Activated CD4-positive, alpha-beta memory T cell treated with anti-CD3 and anti-CD28 coated beads for 36 hours (primary cell): ENCODE measurements at regions not wholly inside any gene's neighbourhood (a gene's known extent, or its start where the extent isn't known, plus 50 kb on each side); places are given as distances from the start of the nearest gene placed in this dataset.

Source experiments
- CTCF ChIA-PET: fragments of 350-600 bp; sonication (Branson Sonifier 250); formaldehyde crosslinking; loops from one replicate; lab custom pipeline; 2021; ENCODE audit warnings: antibody characterized with exemption, inconsistent platforms; lab: Charles Lee
- POLR2A ChIA-PET: fragments of 350-600 bp; sonication (Branson Sonifier 250); formaldehyde crosslinking; loops from one replicate; lab custom pipeline; 2021; ENCODE audit warnings: antibody characterized with exemption; lab: Charles Lee
- DNase-seq: peaks from one replicate; pipeline ENCODE4 v3.0.0-alpha.2; 2020
- H3K27ac Mint-ChIP-seq: one replicate; pipeline ENCODE4 v1.8.0; 2021; ENCODE audit warnings: mixed read lengths
- H3K27me3 Mint-ChIP-seq: one replicate; pipeline ENCODE4 v1.8.0; 2021; ENCODE audit warnings: mixed read lengths
- H3K36me3 Mint-ChIP-seq: one replicate; pipeline ENCODE4 v1.8.0; 2021; ENCODE audit warnings: mixed read lengths
- H3K4me1 Mint-ChIP-seq: one replicate; pipeline ENCODE4 v1.8.0; 2021; ENCODE audit warnings: low read depth, mixed read lengths
- H3K4me3 Mint-ChIP-seq: one replicate; pipeline ENCODE4 v1.8.0; 2021; ENCODE audit warnings: mild to moderate bottlenecking, mixed read lengths
- H3K9me3 Mint-ChIP-seq: one replicate; pipeline ENCODE4 v1.8.0; 2021; ENCODE audit warnings: mixed read lengths
- intact Hi-C: fragments of 100-400 bp; cut with micrococcal nuclease; formaldehyde crosslinking; loops from one replicate; pipeline ENCODE4 v1.15.1; 2023

DNA sequence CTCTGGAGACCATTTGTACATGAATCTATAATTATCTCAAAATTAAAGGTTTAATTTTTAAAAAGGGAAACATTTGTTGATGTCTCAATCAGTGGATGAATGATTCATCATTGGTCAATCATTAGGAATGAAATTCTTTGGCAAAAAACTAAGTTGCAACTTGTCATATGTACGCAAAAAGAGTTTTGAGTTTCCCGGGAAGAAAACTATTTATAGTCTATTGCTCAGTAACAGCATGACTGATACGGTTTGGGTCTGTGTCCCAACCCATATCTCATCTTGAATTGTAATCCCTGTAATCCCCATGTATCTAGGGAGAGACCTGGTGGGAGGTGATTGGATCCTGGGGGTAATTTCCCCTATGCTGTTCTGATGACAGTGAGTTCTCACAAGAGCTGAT lies 765.8 kb upstream of the ROBO1 start:
- no peaks in the 10 kb centered on the region for H3K27me3 Mint-ChIP-seq
- peaks cover 27% of the 10 kb centered on the region for H3K9me3 Mint-ChIP-seq
- no peak overlapping the region for H3K27ac Mint-ChIP-seq
- no peaks in the 10 kb centered on the region for H3K4me1 Mint-ChIP-seq
- no peaks in the 10 kb centered on the region for H3K36me3 Mint-ChIP-seq
- no peak overlapping the region for H3K4me3 Mint-ChIP-seq
- ChIA-PET CTCF (no interaction called here), POLR2A (no interaction called here)
- intact Hi-C loops = no loop called here
- no peak for DNase-seq

DNA sequence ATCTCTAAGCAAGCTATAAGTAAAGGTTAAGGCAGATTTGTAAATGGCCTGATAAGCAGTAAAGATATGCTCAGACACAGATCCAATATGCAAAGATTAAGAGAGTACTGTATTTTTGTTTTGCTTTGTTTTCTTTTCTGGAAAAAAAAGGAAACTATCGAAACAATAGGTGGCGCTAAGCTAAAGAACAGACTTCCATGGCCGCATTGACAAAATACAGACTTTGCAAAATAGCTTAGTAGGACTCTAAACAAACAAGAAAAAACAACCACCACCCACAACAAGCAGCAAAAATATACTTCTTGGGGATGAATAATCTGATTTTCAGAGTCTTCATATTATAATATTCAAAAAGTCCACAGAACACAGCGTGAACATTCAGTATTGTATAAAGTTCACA lies 758.4 kb upstream of the ROBO1 start:
- Mint-ChIP-seq H3K9me3 (peaks cover 34% of the 10 kb centered on the region), H3K36me3 (no peaks in the 10 kb centered on the region), H3K27me3 (no peaks in the 10 kb centered on the region), H3K4me1 (no peaks in the 10 kb centered on the region), H3K4me3 (no peak overlapping the region), H3K27ac (no peak overlapping the region)
- POLR2A ChIA-PET = no interaction called here
- CTCF ChIA-PET = no interaction called here
- no peak for DNase-seq
- intact Hi-C loops = no loop called here

DNA sequence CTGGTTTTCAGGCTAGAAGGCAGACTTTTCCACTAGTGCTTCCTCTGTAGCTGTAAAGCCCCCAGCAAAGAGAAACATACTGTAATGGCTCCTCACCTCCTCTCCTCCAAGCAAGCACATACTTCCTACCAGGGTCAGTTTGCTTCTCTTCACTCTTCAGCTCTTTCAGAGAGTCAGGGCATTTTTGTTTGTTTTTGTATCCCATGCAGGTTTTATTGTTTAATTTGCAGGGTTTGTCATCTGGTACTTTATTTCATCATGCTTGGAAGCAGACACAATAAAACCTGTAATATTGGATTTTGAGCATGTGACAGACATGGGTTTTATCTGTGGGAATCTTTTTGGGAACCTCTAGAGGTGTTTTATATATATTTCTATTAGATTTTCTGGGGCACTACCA lies 753.3 kb upstream of the ROBO1 start:
- POLR2A ChIA-PET = no interaction called here
- Mint-ChIP-seq H3K27me3 (no peaks in the 10 kb centered on the region), H3K9me3 (peaks cover 24% of the 10 kb centered on the region), H3K4me1 (no peaks in the 10 kb centered on the region), H3K4me3 (no peak overlapping the region), H3K27ac (no peak overlapping the region), H3K36me3 (no peaks in the 10 kb centered on the region)
- DNase-seq = no peak
- intact Hi-C loops = no loop called here
- CTCF ChIA-PET = no interaction called here

DNA sequence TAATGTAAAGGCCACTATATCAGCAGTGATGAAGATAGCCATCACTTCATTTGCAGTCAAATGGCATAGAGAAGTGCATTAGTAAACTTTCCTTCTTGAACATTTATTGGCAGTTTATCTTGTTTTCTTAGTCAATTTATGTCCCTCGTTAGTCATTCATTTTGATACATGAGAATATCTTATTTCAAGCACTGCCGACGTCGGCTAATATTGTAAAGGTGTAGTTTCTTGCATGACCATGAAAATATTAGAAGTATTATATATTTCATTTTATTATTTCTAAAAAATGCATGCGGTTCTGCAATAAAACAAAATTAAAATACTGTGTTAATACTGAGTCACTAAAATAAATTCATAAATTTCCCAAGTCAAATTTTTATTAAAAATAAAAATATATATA lies 751.6 kb upstream of the ROBO1 start:
- intact Hi-C loops = no loop called here
- H3K9me3 Mint-ChIP-seq = peaks cover 20% of the 10 kb centered on the region
- no peaks in the 10 kb centered on the region for H3K27me3 Mint-ChIP-seq
- no peak overlapping the region for H3K27ac Mint-ChIP-seq
- H3K4me1 Mint-ChIP-seq = no peaks in the 10 kb centered on the region
- ChIA-PET CTCF (no interaction called here), POLR2A (no interaction called here)
- no peak for DNase-seq
- H3K4me3 Mint-ChIP-seq = no peak overlapping the region
- H3K36me3 Mint-ChIP-seq = no peaks in the 10 kb centered on the region

DNA sequence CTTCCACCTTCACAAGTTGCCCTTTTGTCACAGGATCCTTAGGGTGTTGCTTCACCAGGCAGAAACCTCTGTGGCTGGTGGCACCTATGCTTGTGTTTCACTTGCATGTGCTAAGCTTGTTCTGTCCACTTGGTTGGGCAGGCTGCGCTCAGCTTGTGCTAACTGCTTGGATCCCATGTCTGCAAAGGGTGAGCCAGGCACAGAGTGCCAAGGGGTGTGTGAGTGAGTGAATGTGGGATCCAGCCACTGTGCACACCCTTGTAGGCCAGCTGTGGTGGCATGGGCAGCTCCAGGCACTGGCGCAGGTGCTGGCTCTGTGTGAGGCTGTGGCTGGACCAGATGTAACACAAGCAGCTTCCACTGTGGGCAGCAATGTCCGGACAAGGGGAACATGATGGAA lies 728.7 kb upstream of the ROBO1 start:
- Mint-ChIP-seq H3K27me3 (no peaks in the 10 kb centered on the region), H3K4me1 (no peaks in the 10 kb centered on the region), H3K9me3 (peaks cover 21% of the 10 kb centered on the region), H3K27ac (no peak overlapping the region), H3K36me3 (no peaks in the 10 kb centered on the region), H3K4me3 (no peak overlapping the region)
- CTCF ChIA-PET = no interaction called here
- intact Hi-C loops = no loop called here
- no peak for DNase-seq
- POLR2A ChIA-PET = no interaction called here

DNA sequence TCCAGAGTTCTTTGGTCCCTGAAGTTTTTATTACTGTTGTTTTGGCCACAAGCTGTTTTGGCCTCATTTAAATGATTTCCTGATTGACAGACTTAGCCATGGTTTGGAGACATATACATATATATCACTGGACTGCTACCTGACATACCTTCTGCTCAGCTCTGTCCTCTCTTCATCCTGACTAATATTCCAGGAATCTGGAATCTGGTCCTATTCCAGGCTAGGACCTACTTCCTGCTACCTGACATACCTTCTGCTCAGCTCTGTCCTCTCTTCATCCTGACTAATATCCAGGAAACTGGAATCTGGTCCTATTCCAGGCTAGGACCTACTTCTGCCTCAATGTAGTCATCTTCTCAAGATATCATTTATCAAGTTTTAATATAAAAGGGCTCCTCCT lies 724.4 kb upstream of the ROBO1 start:
- Mint-ChIP-seq H3K4me3 (no peak overlapping the region), H3K4me1 (no peaks in the 10 kb centered on the region), H3K27ac (no peak overlapping the region), H3K36me3 (no peaks in the 10 kb centered on the region), H3K9me3 (peaks cover 15% of the 10 kb centered on the region), H3K27me3 (no peaks in the 10 kb centered on the region)
- CTCF ChIA-PET = no interaction called here
- intact Hi-C loops = no loop called here
- POLR2A ChIA-PET = no interaction called here
- no peak for DNase-seq

DNA sequence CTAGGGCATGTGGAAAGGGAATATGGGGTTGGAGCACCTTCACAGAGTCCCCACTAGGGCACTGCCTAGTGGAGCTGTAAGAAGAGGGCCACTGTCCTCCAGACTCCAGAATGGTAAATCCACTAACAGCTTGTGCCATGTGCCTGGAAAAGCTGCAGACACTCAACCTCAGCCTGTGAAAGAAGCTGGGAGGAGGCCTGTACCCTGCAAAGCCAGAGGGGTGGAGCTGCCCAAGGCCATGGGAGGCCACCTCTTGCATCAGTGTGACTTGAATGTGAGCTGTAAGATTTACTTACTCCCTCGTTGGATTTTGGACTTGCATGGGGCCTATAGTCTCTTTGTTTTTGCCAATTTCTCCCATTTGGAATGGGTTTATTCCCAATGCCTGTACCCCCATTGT lies 705.2 kb upstream of the ROBO1 start:
- no peak overlapping the region for H3K4me3 Mint-ChIP-seq
- CTCF ChIA-PET = no interaction called here
- no peaks in the 10 kb centered on the region for H3K36me3 Mint-ChIP-seq
- no peaks in the 10 kb centered on the region for H3K27me3 Mint-ChIP-seq
- no peaks in the 10 kb centered on the region for H3K4me1 Mint-ChIP-seq
- H3K27ac Mint-ChIP-seq = no peak overlapping the region
- no peak for DNase-seq
- intact Hi-C loops = no loop called here
- POLR2A ChIA-PET = no interaction called here
- H3K9me3 Mint-ChIP-seq = peaks cover 10% of the 10 kb centered on the region

DNA sequence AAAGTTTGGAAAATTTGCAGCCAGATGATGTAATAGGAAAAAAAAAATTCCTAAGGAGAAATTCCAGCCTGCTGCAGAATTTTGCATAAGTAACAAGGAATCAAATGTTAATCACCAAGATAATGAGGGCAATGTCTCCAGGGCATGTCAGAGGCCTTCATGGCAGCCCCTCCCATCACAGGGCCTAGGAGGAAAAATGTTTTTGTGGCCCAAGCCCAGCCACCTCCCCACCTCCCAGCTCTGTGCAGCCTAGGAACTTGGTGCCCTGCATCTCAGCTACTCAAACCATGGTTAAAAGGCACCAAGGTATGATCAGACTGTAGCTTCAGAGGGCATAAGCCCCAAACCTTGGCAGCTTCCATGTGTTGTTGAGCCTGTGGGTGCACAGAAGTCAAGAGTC lies 704.7 kb upstream of the ROBO1 start:
- DNase-seq = no peak
- no peaks in the 10 kb centered on the region for H3K27me3 Mint-ChIP-seq
- peaks cover 10% of the 10 kb centered on the region for H3K9me3 Mint-ChIP-seq
- no peaks in the 10 kb centered on the region for H3K4me1 Mint-ChIP-seq
- intact Hi-C loops = no loop called here
- CTCF ChIA-PET = no interaction called here
- POLR2A ChIA-PET = no interaction called here
- no peaks in the 10 kb centered on the region for H3K36me3 Mint-ChIP-seq
- no peak overlapping the region for H3K4me3 Mint-ChIP-seq
- no peak overlapping the region for H3K27ac Mint-ChIP-seq

DNA sequence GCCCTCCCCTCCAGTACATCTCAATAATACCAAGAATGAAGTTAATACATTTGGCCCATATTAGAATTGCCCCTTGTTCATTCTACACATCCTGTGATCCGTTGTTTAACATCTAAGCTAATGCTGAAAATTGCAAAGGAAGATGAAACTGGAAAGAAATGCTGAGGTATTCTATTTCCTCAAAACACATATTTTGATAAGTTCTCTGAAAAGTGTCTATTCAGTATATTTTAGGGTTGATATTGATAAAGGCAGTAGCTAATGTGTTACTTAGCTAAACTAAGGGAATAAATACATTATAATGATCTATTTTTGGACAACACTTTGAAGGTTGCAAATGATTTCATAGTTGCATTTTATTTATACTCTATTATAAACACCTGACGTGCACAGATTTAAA lies 702.6 kb upstream of the ROBO1 start:
- no peaks in the 10 kb centered on the region for H3K36me3 Mint-ChIP-seq
- intact Hi-C loops = no loop called here
- DNase-seq = no peak
- H3K4me3 Mint-ChIP-seq = no peak overlapping the region
- no peak overlapping the region for H3K27ac Mint-ChIP-seq
- POLR2A ChIA-PET = no interaction called here
- H3K27me3 Mint-ChIP-seq = no peaks in the 10 kb centered on the region
- peaks cover 21% of the 10 kb centered on the region for H3K9me3 Mint-ChIP-seq
- CTCF ChIA-PET = no interaction called here
- no peaks in the 10 kb centered on the region for H3K4me1 Mint-ChIP-seq

DNA sequence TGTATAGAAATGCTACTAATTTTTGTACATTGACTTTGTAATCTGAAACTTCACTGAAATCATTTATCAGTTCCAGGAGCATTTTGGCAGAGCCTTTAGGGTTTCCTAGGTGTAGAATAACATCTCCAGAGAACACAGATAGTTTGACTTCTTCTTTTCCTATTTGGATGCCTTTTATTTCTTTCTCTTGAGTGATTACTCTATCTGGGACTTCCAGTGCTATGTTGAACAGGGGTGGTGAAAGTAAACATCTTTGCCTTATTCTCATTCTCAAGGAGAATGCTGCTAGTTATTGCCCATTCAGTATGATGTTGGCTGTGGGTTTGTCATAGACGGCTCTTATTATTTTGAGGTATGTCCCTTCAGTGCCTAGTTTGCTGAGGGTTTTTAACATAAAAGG lies 697.9 kb upstream of the ROBO1 start:
- H3K9me3 Mint-ChIP-seq = peaks cover 19% of the 10 kb centered on the region
- no peaks in the 10 kb centered on the region for H3K4me1 Mint-ChIP-seq
- no peak overlapping the region for H3K4me3 Mint-ChIP-seq
- no peak overlapping the region for H3K27ac Mint-ChIP-seq
- ChIA-PET CTCF (no interaction called here), POLR2A (no interaction called here)
- no peaks in the 10 kb centered on the region for H3K36me3 Mint-ChIP-seq
- no peak for DNase-seq
- no peaks in the 10 kb centered on the region for H3K27me3 Mint-ChIP-seq
- intact Hi-C loops = no loop called here

DNA sequence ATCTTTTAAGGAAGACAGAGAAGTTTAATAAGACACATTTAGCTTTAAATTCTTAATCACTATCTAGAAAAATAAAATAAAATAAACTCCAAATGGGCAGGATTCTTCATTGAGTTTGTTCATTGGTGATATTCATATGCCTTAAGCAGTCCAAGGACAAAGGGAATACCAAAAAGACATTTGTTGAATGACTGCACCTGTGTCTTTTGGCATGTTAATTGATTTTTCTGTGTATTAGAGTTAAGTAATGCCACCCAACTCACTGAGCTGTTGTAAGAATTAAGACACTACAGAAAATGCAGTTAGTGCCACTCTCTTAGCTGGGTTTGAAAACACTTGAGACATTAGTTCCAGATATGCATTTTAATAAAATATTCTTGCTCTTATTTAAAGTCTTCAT lies 683.6 kb upstream of the ROBO1 start:
- no peak overlapping the region for H3K4me3 Mint-ChIP-seq
- ChIA-PET POLR2A (no interaction called here), CTCF (no interaction called here)
- no peaks in the 10 kb centered on the region for H3K36me3 Mint-ChIP-seq
- H3K4me1 Mint-ChIP-seq = no peaks in the 10 kb centered on the region
- no peak for DNase-seq
- no peak overlapping the region for H3K27ac Mint-ChIP-seq
- no peaks in the 10 kb centered on the region for H3K9me3 Mint-ChIP-seq
- intact Hi-C loops = no loop called here
- no peaks in the 10 kb centered on the region for H3K27me3 Mint-ChIP-seq

DNA sequence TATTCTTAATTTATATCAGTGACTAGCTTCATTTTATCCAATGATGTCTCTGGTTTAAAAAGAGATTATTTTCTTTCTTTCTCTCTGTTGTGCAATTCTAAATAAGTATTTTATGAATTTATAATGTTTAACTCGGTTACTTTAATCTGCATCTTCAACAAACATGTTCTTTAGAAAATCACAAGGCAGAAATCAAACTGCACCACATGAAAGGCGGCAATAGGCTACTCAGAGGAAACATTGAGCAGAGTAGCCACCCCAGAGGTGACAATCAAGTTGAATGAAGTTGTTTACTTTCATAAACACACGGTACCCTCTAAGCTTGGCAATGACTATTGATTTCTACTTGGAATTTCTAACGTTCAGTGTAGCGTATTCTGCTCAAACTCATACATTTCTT lies 677.8 kb upstream of the ROBO1 start:
- H3K36me3 Mint-ChIP-seq = no peaks in the 10 kb centered on the region
- no peaks in the 10 kb centered on the region for H3K4me1 Mint-ChIP-seq
- ChIA-PET POLR2A (no interaction called here), CTCF (no interaction called here)
- H3K27ac Mint-ChIP-seq = no peak overlapping the region
- no peaks in the 10 kb centered on the region for H3K27me3 Mint-ChIP-seq
- intact Hi-C loops = no loop called here
- DNase-seq = no peak
- H3K4me3 Mint-ChIP-seq = no peak overlapping the region
- no peaks in the 10 kb centered on the region for H3K9me3 Mint-ChIP-seq

DNA sequence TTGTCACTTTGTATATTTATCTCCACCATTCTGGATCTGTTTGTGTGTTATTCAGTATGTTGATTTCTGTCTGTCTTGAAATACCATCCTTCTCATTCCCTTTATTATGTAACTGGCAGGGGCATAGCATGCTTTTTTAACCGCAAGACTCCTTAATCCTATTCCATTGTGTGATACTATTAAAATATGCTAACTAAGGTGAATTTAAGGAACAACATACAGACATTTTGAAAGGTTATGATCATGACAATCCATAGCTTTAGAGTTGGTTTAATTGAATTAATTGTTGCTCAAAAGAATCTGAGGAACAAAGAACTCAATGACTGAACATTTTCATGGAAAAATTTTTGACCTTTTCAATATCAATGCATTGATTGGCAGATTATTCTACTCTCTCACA lies 677.3 kb upstream of the ROBO1 start:
- H3K36me3 Mint-ChIP-seq = no peaks in the 10 kb centered on the region
- no peaks in the 10 kb centered on the region for H3K27me3 Mint-ChIP-seq
- no peak overlapping the region for H3K4me3 Mint-ChIP-seq
- intact Hi-C loops = no loop called here
- DNase-seq = no peak
- no peaks in the 10 kb centered on the region for H3K9me3 Mint-ChIP-seq
- ChIA-PET CTCF (no interaction called here), POLR2A (no interaction called here)
- no peak overlapping the region for H3K27ac Mint-ChIP-seq
- no peaks in the 10 kb centered on the region for H3K4me1 Mint-ChIP-seq

DNA sequence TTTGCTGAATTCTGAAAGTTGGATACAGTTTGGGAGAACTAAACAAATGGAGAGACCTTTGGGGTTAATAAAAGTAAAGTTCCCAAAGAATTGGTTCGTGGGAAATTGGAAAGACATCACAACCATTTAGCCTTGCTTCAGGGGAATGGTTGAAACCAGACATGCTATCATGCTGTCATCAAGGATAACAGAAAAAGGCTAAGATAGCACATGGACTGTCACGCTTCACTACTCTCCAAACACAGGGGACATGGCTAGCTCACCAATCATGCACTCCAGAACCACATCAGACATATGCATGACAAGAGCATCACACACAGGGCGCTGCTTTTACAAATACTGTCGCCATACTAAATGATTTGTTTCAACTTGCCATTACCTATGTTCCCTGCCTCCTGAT lies 671.7 kb upstream of the ROBO1 start:
- POLR2A ChIA-PET = no interaction called here
- Mint-ChIP-seq H3K9me3 (peaks cover 4% of the 10 kb centered on the region), H3K4me3 (no peak overlapping the region), H3K4me1 (no peaks in the 10 kb centered on the region), H3K36me3 (no peaks in the 10 kb centered on the region), H3K27ac (no peak overlapping the region), H3K27me3 (no peaks in the 10 kb centered on the region)
- CTCF ChIA-PET = no interaction called here
- no peak for DNase-seq
- intact Hi-C loops = no loop called here
